ENCODE measurements at regions not wholly inside any gene's neighbourhood (a gene's known extent, or its start where the extent isn't known, plus 50 kb on each side); places are given as distances from the start of the nearest gene placed in this dataset.

DNA sequence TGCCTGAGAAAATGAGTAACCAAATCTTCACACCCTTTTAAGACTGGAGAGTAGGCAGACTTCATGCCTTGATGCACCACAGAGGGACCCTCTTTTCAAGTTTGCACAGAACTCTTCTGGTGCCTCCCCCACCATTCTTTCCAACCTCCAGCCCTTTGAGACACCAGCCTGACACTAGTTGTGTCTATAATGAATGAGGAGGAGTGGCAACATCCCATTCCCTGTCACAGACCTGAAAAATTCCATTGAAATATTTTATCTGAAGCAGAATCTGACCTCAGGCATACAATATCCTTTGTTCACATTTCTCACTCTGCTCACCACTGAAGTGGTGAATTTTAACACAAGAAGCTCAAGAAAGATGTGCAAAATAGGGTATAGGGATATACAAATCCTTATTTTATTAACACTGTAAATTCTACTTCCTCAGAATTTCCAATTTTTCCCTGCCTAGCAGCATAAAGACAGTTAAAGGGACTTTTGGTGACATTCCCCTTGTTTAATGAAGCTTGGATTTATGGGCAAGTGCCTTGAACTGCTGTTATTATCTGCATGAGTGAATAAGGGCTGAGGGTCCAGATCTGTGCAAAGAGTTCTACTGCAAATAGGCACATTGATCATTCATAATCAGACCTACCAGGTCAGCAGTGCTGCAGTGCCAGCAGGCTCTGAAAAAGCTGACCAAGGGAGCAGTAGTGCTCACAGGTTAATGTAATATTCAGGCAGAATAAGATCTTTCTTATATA lies 149.9 kb upstream of the PAQR3 start:
- Mint-ChIP-seq H3K36me3 (no peaks in the 10 kb centered on the region), H3K27me3 (no peaks in the 10 kb centered on the region)

DNA sequence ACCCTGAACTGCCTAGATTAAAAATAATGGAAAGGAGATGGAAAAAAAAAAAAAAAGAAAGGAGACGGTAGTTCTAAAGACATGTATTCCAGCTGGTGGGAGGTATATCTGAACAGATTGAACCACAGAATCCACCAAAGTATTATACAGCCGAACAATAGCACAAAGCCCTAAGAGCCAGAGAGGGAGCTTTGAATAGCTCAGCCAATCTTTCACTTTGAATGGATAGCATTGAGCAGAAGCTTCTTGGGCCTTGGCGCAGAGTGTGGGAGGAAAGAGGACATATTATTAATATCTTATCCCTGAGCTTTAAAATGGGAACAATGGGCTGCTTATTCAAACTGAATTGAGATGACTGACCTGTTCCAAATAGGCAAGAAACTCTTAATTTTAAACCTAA lies 147.8 kb upstream of the PAQR3 start:
- ATAC-seq (no peak), DNase-seq (no peak)
- Mint-ChIP-seq H3K9me3 (peaks cover 0 to 18% (median 11%) of the 10 kb centered on the region in 9 donors), H3K27me3 (peaks cover 0 to 1% (median 0%) of the 10 kb centered on the region in 5 donors), H3K4me1 (no peaks in the 10 kb centered on the region), H3K27ac (no peak overlapping the region), H3K4me3 (no peak overlapping the region), H3K36me3 (peaks cover 0 to 2% (median 0%) of the 10 kb centered on the region in 3 donors)
- POLR2A ChIA-PET: no interaction called here

More for the DNA sequence above, 149.9 kb upstream of the PAQR3 start:
- H3K27ac Mint-ChIP-seq: no peak overlapping the region
- H3K9me3 Mint-ChIP-seq: peaks cover 0 to 3% (median 0%) of the 10 kb centered on the region in 9 donors
- H3K4me3 Mint-ChIP-seq: no peak overlapping the region
- DNase-seq (no peak), ATAC-seq (no peak)
- H3K4me1 Mint-ChIP-seq: no peaks in the 10 kb centered on the region
- POLR2A ChIA-PET: no interaction called here

DNA sequence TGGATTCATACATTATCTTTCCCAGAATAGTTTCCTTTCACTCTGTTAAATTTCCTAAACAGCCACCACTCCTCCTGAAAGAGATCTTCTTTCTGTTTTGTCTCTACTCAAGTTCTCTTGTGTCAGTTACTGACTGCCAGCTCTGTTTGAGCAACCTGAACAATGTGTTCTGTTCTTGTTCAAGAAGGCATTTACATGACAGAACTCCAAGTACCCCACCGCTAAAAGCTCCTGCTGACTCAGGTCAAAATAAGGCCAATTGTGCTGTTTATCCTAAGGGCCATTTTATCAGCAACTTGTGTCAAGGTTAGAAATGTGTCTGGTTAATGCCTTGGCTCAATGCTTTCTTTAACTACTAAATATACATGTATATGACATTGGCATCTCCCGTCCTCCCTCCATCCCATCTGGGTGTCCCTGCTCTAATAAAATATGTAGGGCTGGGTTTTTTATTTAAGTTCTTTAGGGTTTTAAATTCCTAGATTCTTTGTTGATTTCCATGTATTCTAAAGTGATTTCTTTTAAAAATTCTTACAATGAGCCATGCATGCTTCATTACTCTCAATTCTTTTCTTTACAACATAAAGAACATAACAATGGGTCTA lies 144.3 kb upstream of the PAQR3 start:
- ATAC-seq (no peak), DNase-seq (no peak)
- no peaks in the 10 kb centered on the region for H3K4me1 Mint-ChIP-seq
- no peak overlapping the region for H3K27ac Mint-ChIP-seq
- H3K4me3 Mint-ChIP-seq: no peak overlapping the region
- peaks cover 0 to 27% (median 14%) of the 10 kb centered on the region in 9 donors for H3K9me3 Mint-ChIP-seq
- POLR2A ChIA-PET: no interaction called here
- peaks cover 0 to 5% (median 0%) of the 10 kb centered on the region in 3 donors for H3K36me3 Mint-ChIP-seq
- peaks cover 0 to 1% (median 0%) of the 10 kb centered on the region in 5 donors for H3K27me3 Mint-ChIP-seq

DNA sequence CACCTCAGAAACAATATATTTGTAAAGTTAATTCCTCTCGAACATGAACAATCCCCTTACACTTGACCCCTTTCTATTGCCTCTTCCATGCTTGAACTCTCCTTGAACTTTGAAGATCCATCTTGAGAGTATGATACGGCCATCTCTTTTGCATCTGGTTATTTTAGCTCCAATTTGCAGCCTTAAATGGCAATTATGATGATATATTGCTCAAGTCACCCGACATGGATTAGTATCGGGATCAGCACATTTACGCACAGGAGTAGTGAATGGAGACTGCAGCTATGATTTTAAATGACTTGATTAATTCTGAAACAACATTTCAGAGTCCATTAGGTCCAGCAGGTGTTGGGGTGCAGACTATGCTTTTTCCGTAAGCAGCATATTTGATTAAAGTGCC lies 143.8 kb upstream of the PAQR3 start:
- peaks cover 0 to 1% (median 0%) of the 10 kb centered on the region in 5 donors for H3K27me3 Mint-ChIP-seq
- no peaks in the 10 kb centered on the region for H3K4me1 Mint-ChIP-seq
- no peak for DNase-seq
- POLR2A ChIA-PET: no interaction called here
- ATAC-seq: no peak
- peaks cover 0 to 5% (median 0%) of the 10 kb centered on the region in 3 donors for H3K36me3 Mint-ChIP-seq
- no peak overlapping the region for H3K27ac Mint-ChIP-seq
- peaks cover 0 to 27% (median 14%) of the 10 kb centered on the region in 9 donors for H3K9me3 Mint-ChIP-seq
- H3K4me3 Mint-ChIP-seq: no peak overlapping the region

DNA sequence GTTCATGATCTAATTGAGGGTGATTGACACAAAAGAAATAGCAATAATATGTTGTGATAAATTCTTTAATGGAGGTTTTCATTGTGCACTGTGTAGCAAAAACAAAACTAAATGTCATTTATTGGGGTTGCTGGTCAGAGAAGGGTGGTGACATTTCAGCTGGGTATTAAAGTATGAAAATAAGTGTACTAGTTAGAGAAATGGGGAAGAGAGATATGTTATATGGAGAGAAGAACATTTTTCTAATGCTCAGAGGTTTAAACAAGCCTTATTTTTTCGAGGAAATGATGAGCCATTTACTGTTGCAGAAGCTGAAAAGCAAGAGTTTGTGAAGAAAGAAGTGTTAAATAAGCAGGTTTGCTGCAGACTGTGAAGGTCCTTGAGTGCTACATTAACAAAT lies 142.7 kb upstream of the PAQR3 start:
- Mint-ChIP-seq H3K4me1 (no peaks in the 10 kb centered on the region), H3K4me3 (no peak overlapping the region), H3K27ac (no peak overlapping the region)

DNA sequence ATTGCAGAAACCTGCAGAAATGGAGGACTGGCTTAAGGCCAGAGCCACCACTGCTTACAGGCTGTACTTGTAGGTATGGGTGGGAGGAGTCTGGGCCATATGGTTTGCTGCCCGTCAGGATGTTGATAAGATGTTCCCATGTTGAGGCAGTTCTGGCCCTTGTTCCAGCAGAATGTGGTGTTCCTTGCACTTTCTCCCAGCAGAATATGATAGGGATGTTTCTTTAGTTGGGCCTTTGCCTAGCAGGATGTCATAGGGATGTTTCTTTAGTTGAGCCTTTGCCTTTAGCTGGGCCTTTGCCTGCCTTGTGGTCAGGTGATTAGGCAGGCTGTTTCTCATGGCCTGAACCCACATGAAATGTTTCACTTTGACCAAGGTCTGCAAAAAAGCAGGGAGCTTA lies 139.1 kb upstream of the PAQR3 start:
- Mint-ChIP-seq H3K4me3 (no peak overlapping the region), H3K27me3 (peaks cover 0 to 1% (median 0%) of the 10 kb centered on the region in 5 donors), H3K27ac (no peak overlapping the region), H3K4me1 (no peaks in the 10 kb centered on the region), H3K9me3 (peaks cover 0 to 37% (median 18%) of the 10 kb centered on the region in 9 donors), H3K36me3 (peaks cover 0 to 10% (median 0%) of the 10 kb centered on the region in 3 donors)
- DNase-seq (no peak), ATAC-seq (no peak)
- POLR2A ChIA-PET: no interaction called here

More for the DNA sequence above, 142.7 kb upstream of the PAQR3 start:
- DNase-seq (no peak), ATAC-seq (no peak)
- Mint-ChIP-seq H3K9me3 (peaks cover 0 to 27% (median 14%) of the 10 kb centered on the region in 9 donors), H3K36me3 (peaks cover 0 to 5% (median 0%) of the 10 kb centered on the region in 3 donors), H3K27me3 (peaks cover 0 to 1% (median 0%) of the 10 kb centered on the region in 5 donors)
- POLR2A ChIA-PET: no interaction called here

DNA sequence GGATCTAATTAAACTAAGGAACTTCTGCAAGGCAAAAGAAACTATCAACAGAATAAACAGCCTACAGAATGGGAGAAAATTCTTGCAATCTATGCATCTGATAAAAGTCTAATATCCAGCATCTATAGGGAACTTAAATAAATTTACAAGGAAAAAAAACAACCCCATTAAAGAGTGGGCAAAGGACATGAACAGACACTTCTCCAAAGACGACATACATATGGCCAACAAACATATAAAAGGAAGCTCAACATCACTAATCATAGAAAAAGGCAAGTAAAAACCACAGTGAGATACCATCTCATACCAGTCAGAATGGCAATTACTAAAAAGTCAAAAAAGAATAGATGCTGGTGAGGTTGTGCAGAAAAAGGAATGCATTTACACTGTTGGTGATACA lies 134.8 kb upstream of the PAQR3 start:
- peaks cover 0 to 1% (median 0%) of the 10 kb centered on the region in 5 donors for H3K27me3 Mint-ChIP-seq
- no peak overlapping the region for H3K4me3 Mint-ChIP-seq
- no peak for ATAC-seq
- peaks cover 0 to 22% (median 10%) of the 10 kb centered on the region in 9 donors for H3K9me3 Mint-ChIP-seq
- H3K4me1 Mint-ChIP-seq: no peaks in the 10 kb centered on the region
- no peak overlapping the region for H3K27ac Mint-ChIP-seq
- no peak for DNase-seq
- H3K36me3 Mint-ChIP-seq: peaks cover 0 to 5% (median 0%) of the 10 kb centered on the region in 3 donors
- POLR2A ChIA-PET: no interaction called here

DNA sequence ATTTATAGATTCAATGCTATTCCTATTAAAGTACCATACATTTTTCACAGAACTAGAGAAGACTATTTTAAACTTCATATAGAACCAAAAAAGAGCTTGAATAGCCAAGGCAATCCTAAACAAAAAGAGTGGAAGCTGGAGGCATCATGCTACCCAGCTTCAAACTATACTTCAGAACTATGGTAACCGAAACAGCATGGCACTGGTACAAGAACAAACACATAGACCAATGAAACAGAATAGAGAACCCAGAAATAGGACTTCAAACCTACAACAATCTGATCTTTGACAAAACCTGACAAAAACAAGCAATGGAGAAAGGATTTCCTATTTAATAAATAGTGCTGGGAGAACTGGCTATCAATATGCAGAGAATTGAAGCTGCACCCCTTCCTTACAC lies 134.2 kb upstream of the PAQR3 start:
- H3K27ac Mint-ChIP-seq: no peak overlapping the region
- DNase-seq (no peak), ATAC-seq (no peak)
- POLR2A ChIA-PET: no interaction called here
- peaks cover 0 to 5% (median 0%) of the 10 kb centered on the region in 3 donors for H3K36me3 Mint-ChIP-seq
- H3K4me1 Mint-ChIP-seq: no peaks in the 10 kb centered on the region
- no peak overlapping the region for H3K4me3 Mint-ChIP-seq
- H3K27me3 Mint-ChIP-seq: peaks cover 0 to 1% (median 0%) of the 10 kb centered on the region in 5 donors
- peaks cover 0 to 22% (median 10%) of the 10 kb centered on the region in 9 donors for H3K9me3 Mint-ChIP-seq

DNA sequence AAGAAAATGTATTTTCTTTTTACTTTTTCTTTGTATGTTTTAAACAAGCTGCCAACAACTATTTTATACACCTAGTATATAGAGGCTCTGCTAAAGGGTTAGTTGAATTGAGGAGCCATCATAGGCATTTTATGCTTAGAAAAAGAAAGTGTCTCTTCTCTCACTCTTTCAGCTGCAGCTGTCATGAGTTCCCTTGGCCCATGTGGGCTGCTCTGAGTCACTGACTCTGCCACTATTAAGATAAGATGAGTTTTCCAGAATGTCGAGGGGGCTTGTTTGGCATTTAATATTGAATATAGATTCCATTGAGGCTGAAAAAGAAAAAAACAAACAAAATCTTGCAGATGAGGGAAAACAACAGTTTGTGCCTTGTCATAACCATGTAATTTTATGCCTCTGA lies 126.0 kb upstream of the PAQR3 start:
- no peak overlapping the region for H3K27ac Mint-ChIP-seq
- DNase-seq: no peak
- POLR2A ChIA-PET: no interaction called here
- no peaks in the 10 kb centered on the region for H3K36me3 Mint-ChIP-seq
- H3K9me3 Mint-ChIP-seq: peaks cover 0 to 16% (median 0%) of the 10 kb centered on the region in 9 donors
- no peaks in the 10 kb centered on the region for H3K4me1 Mint-ChIP-seq
- no peak for ATAC-seq
- H3K4me3 Mint-ChIP-seq: no peak overlapping the region
- peaks cover 0 to 20% (median 5%) of the 10 kb centered on the region in 5 donors for H3K27me3 Mint-ChIP-seq

DNA sequence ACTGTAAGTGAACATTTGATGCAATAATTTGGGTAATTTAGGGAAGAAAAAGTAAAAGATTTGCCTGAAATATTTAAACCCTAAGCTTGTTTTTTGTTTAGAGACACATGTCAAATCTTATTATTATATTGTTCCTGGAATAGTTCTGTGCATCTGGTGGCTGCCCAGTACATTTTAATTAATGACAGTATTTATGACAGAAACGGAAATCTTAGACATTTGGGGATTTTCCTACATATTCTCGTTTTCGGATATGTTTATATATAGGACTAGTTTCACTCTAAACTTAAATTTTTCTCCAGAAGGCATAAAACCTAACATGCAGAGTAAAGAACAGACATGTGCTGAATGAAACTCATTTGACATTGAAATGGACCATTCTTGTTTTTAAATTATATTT lies 125.6 kb upstream of the PAQR3 start:
- Mint-ChIP-seq H3K27ac (no peak overlapping the region), H3K36me3 (no peaks in the 10 kb centered on the region), H3K4me3 (no peak overlapping the region), H3K27me3 (peaks cover 0 to 20% (median 5%) of the 10 kb centered on the region in 5 donors), H3K4me1 (no peaks in the 10 kb centered on the region), H3K9me3 (peaks cover 0 to 16% (median 0%) of the 10 kb centered on the region in 9 donors)
- DNase-seq: no peak
- POLR2A ChIA-PET: no interaction called here
- no peak for ATAC-seq

DNA sequence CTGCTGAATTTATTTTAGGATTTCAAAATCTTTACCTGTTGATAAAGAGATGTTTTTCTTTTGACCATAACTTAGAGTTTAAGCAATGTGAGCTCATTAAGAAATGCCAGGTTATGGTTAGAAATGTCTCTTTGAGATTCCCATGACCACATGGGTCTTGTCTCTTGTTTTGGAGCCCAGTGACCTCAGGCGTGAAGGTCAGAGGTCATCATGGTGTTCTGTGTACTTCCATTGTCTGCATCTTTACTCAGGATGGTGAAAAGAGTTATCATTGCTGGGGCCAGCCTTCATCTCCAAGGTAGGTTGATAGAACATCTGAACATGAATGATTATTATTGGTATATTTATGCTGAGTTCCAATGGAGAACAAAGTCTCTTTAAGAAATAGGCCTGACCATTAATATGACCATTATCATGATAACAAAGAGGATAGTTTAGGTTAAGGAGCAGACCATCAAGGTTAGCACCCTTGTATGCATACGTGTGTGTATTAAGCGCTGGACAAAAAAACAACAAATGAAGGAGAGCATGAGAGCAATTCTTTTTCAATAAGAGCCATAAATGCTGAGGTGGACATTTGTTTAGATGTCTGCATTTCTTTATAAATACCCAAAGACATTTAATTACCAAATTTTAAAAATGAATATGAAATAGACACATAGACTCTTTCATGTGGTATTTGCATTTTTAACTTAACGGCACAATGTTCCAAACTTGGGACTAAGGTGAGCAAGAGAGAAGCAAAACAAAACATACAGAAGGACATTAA lies 120.6 kb upstream of the PAQR3 start:
- H3K36me3 Mint-ChIP-seq: no peaks in the 10 kb centered on the region
- no peak overlapping the region for H3K4me3 Mint-ChIP-seq
- H3K4me1 Mint-ChIP-seq: no peaks in the 10 kb centered on the region
- H3K27me3 Mint-ChIP-seq: peaks cover 0 to 20% (median 0%) of the 10 kb centered on the region in 5 donors
- ATAC-seq (no peak), DNase-seq (no peak)
- H3K9me3 Mint-ChIP-seq: no peaks in the 10 kb centered on the region
- H3K27ac Mint-ChIP-seq: peak overlapping the region in 1 of 10 donors; percentile 19
- POLR2A ChIA-PET: no interaction called here

DNA sequence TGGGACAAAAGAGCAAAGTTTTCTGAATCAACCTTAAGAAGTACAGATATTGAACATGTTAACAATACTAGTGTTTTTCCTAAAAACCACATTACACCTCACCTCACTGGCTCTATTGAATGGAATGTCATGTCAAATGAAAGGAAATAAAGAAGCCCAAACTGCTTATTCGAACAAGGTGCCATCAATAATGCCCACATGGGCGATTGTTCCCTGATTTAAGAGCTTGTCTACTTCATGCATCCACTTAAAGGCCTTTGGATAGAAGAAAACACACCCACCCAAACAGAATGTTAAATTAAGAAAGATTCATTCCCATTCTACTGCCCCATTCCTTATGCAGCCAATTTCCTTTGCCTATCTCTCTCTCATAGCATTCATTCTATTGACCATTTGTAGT lies 118.5 kb upstream of the PAQR3 start:
- no peak overlapping the region for H3K27ac Mint-ChIP-seq
- no peak overlapping the region for H3K4me3 Mint-ChIP-seq
- H3K27me3 Mint-ChIP-seq: peaks cover 0 to 11% (median 3%) of the 10 kb centered on the region in 5 donors
- no peaks in the 10 kb centered on the region for H3K9me3 Mint-ChIP-seq
- no peaks in the 10 kb centered on the region for H3K4me1 Mint-ChIP-seq
- no peaks in the 10 kb centered on the region for H3K36me3 Mint-ChIP-seq
- POLR2A ChIA-PET: no interaction called here
- no peak for ATAC-seq
- no peak for DNase-seq

DNA sequence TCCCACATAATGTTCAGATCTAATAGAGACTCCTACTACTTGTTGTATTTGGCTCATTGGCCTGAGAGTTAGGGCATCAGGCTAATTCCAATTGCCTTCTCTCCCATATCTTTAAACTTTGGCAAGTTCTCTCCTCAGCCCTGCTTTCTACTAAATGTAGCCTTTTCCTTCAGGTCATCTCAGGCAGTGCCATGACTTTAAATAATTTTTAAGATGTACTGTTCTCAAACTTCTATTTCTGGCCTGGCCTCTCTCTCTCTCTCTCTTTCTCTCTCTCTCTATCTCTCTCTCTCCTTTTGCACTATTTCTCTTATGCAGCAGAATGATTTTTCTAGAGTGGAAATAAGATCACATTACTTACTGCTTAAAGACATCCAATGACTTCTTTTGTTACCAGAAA lies 114.5 kb upstream of the PAQR3 start:
- no peak for ATAC-seq
- DNase-seq: no peak
- no peak overlapping the region for H3K4me3 Mint-ChIP-seq
- POLR2A ChIA-PET: no interaction called here
- H3K27ac Mint-ChIP-seq: no peak overlapping the region
- H3K4me1 Mint-ChIP-seq: no peaks in the 10 kb centered on the region
- peaks cover 0 to 9% (median 0%) of the 10 kb centered on the region in 5 donors for H3K27me3 Mint-ChIP-seq
- no peaks in the 10 kb centered on the region for H3K36me3 Mint-ChIP-seq
- no peaks in the 10 kb centered on the region for H3K9me3 Mint-ChIP-seq
